UCSD-AML1 (cell line): ENCODE measurements at regions not wholly inside any gene's neighbourhood (a gene's known extent, or its start where the extent isn't known, plus 50 kb on each side); places are given as distances from the start of the nearest gene placed in this dataset.
"Not testable (repeated sequence)": the region's sequence is repeated elsewhere in the genome, so short reads cannot be mapped to it uniquely, and the experiment has no call there.

ENCODE experiments used
- DNase-seq: peaks from one replicate; lab custom pipeline; 2025; ENCODE audit not compliant: unreplicated experiment; lab: John Stamatoyannopoulos, UW

GRCh38 chr4:127529879-127530278 lies 102.9 kb upstream of the INTU start:
- DNase-seq: not testable (repeated sequence)

DNA sequence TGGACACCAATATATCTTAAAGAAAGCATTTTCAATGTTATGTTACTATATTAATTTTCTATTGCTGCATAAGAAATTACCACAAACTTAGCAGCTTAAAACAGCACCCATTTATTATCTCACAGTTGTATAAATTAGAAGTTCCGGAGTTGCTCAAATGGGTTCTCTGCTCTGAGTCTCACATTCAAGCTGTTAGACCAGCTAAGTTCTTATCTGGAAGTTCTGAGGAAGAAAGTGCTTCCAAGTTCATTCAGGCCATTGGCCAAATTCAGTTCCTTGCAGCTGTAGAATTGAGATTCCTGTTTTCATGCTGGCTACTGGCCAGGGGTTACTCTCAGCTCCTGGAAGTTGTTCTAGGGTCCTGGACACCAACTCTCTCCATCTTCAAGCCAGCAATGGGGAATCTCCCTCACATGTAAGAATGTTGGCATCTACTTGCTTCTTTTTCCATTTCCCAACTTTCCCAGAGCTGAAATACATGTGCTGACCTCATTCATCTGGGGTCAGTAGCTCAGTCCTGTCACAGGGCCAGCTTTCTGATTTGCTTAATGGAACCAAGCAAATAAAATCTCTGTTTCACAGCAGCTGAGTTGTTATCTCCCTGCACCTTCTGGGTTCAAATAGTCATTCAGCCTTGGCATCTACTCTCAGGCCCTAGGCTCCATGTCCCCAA lies 99.6 kb upstream of the INTU start:
- DNase-seq: no peak

DNA sequence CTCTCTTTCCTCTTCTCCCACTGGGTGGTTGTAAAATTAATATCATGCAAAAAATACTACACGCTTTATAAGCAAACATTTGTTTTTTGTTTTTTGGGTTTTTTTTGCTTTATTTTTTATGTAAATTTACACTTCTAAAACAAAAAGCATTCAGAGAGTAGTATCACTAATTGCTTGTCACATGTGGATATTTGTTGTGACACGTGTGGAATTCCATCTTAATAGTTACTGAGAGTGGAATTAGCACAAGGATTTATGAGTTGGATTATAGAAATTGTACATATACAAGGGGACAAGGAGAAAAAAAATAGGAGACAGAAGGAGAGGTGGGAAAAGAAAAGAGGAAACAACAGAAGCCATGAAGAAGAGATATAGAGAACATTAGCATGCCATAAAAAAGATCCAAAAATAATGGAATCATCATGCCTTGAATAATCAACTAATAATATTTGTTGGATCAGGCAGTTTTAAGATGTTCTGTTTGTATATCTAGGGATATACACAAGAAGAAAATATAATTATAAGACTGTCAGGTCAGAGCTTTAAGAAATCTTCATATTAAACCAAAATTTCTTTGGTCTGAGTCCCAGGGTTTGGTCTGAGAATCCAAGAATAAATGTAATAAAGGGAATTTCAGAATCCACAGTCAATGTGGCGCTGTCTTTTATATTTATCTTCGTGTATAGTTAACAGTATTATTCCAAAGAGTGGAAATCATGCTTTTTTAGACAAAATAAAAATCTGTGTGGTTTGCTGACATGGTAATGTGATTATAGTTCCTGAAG lies 98.5 kb upstream of the INTU start:
- no peak for DNase-seq

DNA sequence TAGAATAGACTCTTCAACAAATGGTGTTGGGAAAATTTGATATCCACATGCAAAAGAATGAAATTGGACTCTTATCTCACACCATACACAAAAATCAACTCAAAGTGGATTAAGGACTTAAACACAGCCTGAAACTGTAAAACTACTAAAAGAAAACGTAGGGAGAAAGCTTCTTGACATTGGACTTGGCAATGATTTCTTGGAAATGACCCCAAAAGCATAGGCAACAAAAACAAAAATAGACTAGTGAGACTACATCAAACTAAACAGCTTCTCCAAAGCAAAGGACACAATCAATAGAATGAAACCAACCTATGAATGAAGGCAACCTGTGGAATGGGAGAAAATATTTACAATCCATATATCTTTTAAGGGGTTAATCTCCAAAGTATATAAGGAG lies 94.7 kb upstream of the INTU start:
- DNase-seq: no peak

- no peak for DNase-seq
Observed at GRCh38 chr4:127540497-127541025, 92.2 kb upstream of the INTU start.

DNA sequence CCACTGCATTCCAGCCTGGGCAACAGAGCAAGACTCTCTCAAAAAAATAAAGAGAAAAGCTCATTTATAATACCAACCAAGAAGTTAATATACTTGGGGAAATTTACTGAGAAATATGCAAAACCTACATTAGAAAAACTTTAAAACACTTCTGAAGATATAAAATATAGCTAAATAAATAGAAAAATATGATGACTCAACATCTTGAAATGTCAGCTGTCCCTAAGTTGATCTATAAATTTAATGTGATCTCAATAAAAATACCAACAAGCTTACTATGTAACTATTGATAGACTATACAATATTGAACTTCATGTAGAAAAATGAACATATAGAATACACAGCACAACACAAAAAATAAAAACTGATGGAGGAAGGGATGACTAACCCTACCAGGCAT lies 87.5 kb upstream of the INTU start:
- DNase-seq: no peak

DNA sequence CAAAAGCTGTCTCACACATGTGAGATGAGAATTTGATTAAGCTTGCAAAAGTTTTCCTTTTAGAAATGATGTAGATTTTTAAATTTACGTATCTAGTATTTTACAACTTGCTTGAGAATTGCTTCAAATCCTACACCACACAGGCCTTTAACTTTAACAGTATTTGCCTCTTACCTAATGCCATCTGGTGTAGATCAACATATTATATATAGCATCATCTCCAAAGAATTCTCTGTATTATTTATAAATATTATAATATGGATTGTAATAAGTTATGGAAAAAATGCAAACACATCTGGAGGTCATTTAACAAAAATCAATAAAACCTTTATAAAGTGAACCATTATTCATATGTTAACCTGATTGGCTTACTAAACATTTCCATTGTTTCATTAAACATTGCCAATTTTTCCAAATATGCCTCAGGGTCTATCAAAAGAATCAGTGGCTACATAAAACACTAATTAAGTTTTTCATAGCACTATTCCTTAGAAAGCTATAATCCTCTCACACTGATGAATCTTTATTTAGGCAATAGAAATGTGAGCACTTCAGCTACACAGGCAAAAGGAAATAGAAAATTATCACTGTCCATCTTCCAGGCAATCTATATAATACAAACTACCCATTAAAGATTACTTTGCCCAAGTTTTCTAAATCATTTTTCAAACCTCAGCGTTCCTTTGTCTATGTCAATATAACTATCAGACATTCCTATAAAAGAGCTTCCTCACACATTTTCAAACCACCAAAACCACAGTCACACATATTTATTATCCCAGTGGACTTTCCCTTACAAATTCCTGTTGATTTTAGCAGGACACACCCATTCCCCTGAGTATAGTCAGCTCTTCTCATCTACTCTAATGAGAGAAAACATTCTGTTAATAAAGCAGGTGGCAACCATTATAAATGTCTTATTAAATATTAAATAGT lies 83.5 kb upstream of the INTU start:
- DNase-seq: no peak

DNA sequence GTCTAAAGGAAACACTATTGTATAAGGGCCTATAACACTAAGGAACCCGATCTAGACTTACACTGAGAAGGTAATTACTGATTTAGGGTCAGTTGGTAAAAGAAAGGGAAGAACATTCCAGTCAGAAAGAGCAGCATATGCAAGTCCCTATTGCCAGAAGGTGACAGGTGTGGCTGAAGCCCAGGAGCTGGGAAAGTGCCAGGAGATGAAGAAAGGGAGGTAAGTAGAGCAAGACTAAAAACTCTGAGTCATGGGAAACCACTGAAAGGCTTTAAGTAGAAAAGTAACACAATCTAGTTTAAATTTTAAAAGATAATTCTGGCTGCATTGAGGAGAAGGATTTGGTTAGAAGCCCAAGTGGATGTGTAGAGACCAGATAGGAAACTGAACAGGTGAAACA lies 77.7 kb upstream of the INTU start:
- no peak for DNase-seq

- no peak for DNase-seq
Observed at GRCh38 chr4:127558088-127558487, 74.7 kb upstream of the INTU start.

GRCh38 chr4:127558489-127559407 lies 74.0 kb upstream of the INTU start:
- DNase-seq: no peak

- no peak for DNase-seq
Observed at GRCh38 chr4:127559981-127560380, 72.8 kb upstream of the INTU start.

GRCh38 chr4:127560755-127561154 lies 72.0 kb upstream of the INTU start:
- DNase-seq: no peak

GRCh38 chr4:127574643-127575042 lies 58.1 kb upstream of the INTU start:
- DNase-seq: no peak

- DNase-seq: no peak
Observed at GRCh38 chr4:127575888-127576287, 56.9 kb upstream of the INTU start.

DNA sequence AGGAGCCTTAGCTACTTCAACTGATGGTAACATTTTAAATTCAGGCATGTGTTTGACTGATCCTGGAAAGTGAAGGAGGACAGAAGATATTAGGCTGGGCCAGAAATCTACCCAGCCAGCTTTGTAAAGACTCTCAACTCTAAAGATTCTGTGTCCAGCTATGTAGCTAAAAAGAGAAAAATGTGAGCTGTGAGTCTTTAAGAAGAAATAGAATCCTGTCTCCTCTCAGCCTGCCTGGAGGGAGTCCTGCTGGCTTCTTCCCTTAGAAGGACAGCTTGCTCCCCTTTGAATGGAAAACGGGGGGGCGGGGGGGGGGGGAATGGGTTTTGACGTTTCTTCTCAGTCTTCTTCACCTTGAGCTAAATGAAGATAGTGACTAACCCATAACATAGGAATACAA lies 54.3 kb upstream of the INTU start:
- DNase-seq: no peak

GRCh38 chr4:127578967-127579366 lies 53.8 kb upstream of the INTU start:
- no peak for DNase-seq

DNA sequence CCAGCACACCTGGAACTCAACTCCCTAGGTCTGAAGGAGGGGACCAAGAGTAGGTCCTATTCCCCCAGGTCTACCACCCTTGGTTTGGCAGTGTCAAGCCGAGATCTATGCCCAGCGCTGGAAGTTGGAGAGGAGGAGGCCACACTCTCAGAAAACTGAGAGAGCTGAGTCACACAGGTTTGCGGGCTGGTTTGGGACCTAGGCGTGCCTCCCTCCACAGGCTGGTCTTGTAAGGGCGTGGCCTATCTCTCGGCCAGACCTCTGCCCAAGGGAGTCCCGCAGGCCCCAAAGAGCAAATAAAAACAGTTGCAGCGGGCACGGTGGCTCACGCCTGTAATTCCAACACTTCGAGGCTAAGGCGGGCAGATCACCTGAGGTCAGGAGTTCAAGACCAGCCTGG lies 52.9 kb upstream of the INTU start:
- DNase-seq: no peak

DNA sequence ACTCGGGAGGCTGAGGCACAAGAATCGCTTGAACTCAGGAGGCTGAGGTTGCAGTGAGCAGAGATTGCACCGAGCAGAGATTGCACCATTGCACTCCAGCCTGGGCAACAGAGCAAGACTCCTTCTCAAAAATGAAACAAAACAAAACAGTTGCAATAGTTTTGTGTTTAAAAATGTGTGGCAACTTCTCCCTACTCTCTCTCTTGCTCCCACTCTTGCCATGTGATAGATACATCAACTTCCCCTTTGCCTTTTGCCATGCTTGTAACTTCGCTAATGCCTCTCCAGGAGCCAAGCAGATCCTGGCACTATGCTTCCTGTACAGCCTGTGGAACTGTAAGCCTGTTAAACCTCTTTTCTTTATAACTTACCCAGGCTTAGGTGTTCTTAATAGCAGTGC lies 52.5 kb upstream of the INTU start:
- DNase-seq: no peak

GRCh38 chr4:127580891-127581290 lies 51.9 kb upstream of the INTU start:
- DNase-seq: no peak
